NCI-H128 (cell line): ENCODE measurements at regions not wholly inside any gene's neighbourhood (a gene's known extent, or its start where the extent isn't known, plus 50 kb on each side); places are given as distances from the start of the nearest gene placed in this dataset.

Experiments used
- DNase-seq: peaks from one replicate; lab custom pipeline; 2025; ENCODE audit not compliant: unreplicated experiment; lab: John Stamatoyannopoulos, UW

DNA sequence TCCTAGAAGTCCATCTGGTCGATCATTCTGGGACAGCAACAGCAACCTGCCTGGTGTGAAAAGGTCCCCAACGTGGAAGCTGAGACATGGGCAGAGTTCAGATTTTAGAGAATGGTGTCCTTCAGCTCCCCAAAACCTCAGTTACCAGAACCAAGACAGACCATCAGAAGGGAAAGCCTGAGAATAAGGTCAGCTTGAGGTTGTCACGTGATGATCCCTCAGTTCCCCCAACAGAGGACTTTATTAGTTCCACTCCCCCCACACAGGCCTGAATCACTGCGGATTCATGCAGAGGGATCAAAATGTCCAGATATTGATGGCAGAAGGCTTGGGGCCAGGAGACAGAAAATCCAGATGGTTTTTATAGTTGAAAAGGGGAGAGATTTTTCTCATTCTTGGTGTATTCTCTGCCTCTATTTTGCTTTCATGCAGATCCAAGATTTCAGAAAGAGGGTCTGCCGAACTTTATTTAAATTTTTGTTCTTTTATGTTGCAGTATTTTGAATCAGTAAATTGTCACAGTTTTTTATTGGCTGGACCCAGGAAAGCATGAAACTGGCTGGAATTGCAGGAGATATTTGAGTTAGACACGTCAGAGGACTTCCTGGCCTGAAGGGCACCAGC is 139.0 kb upstream of the NTM start:
- DNase-seq = no peak

GRCh38 chr11:131232261-131232660 is 138.2 kb upstream of the NTM start:
- DNase-seq = no peak

DNA sequence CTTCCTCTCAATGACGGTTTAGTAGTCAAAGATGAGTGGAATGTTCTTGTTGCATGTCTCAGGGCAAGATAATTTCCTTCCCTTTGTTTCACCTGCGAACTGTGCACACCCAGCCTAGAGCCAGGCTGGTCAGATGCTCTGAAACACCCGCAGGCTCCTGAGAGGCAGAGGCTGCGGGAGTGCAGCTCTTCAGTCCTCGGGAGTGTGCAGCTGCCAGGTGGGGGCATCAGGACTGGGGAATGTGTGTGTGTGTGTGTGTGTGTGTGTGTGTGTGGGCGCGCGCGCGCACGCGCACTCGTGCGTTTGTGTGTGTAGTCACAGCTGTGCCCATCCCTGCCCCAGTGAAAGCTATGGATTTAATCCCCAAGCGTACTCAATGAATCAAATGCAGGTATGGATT is 136.2 kb upstream of the NTM start:
- DNase-seq = no peak

- no peak for DNase-seq
These were observed 134.8 kb upstream of the NTM start for GRCh38 chr11:131235328-131236298.

DNA sequence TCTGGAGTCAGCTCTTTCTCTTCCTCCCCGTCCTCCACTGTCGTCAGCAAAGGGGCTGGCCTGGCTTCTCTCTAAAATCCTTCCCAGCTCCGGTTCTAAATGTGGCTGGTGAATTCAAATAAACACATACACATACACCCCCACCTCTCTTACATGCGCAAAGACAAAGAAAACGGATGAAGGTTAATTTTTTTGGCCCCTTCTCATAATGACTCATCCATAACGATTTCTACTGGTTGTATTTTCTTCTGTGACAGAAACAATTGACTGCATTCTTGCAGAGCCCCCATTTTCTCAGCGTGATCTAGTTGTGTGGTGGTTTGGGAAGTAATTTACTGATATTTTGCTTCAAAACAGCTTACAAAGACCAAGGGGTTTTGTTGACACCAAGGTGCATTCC is 130.0 kb upstream of the NTM start:
- no peak for DNase-seq

DNA sequence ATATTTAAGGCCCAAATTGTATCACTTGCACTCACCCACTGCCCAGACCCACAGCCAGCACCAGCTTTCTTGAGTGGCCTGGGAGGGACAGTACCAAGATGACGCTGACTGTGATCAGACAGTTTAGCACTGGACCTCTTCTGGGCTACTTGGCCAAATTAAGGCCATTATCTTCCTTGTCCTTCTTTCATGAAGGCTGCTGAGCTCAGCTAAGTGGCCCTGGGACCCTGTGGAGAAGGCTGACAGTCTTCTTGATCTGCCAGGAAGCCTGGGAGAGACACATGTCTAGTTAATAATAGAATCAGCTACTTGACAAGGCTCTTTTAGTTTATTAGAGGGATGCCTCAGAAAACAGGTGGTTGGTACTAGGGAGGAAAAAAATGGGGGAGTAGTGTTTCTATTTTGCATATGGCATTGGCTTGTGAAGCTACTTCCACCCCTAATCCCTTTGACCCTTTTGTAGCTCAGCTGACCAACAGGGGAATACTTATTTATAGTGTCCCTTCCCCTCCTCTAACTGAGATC is 127.9 kb upstream of the NTM start:
- DNase-seq = no peak

- DNase-seq = no peak
These were observed 124.3 kb upstream of the NTM start for GRCh38 chr11:131246156-131246555.

DNA sequence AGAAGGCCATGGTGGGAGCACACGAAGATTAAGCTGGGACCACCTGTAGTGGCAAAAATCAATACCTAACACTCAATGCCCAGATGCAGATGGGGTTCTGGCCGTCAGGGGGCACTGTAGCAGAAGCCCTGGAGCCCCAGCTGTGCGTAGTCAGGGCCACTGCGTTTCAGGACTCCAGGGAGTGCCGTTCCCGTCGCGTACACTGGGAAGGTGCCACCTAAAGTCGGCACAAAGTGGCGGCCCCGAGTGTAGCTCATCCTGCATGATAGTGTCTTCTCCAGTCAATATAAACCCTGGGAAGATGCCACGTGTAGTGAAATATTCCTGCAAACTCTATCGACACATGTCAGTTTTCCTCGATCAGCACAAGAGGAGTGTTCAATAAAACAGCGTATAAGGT is 123.8 kb upstream of the NTM start:
- no peak for DNase-seq

DNA sequence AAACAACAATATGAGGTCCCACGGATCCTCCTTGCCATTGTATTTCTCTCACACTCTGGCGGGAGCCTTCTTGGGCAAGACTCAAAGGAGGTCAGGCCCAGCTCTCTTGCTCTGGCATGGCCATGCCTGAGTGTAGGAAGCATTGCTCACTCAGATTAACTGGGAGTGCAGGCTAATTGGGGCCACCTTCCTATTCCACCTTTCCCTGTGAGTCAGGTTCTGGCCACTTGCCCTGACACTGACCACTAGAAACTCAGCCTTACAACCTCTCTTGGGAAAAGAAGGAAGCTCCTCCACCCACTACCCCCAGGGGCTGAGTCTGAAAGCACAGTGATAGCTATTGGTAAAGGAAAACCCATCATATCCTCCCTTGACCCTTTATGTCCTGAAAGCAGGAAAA is 121.8 kb upstream of the NTM start:
- no peak for DNase-seq

DNA sequence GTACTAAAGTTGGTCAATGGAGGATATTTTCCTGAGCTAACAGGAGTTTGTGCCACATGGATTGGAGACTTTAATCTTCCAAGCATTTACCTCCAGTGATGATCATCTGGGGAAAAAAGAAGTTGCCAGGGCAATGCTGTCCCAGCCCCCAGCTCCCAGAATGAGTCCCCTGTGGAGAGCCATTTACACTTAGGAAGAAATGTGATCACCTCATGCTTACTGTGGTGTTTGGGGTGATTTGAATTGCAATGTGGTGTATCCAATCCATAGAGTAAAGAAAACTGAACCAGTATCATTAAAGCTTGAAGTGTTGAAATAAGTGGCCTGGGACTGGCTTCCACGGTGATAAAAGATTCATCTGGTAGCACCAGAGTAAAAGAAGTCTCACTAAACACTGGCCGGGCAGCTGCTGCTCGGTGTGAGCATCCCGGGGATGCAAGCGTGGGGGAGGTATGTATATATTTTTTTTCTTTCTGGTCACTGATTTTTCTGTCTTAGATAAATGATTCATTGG is 117.2 kb upstream of the NTM start:
- no peak for DNase-seq

DNA sequence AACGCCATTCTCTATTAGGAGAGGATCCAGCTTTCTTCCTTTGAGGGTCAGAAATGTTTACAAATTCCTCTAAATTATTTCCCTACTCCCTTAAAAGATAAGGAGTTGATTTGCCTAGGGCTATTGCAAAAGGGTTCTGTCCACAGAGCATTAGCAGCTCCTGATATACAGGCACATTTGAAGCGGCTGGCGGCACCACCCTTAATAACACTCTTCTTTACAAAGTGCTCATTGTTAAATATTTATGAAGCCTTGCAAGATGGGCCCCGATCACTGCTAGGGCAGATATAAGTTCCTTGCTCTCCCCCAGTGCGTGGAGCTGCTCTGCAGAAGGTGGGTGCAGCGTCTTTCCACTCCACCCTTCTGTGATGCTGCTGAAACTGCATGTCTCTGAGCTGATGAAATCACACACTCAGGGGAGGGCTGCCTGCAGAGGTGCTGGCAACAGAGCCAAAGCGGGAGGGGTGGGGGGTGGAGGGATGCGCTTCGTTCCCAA is 116.7 kb upstream of the NTM start:
- no peak for DNase-seq

DNA sequence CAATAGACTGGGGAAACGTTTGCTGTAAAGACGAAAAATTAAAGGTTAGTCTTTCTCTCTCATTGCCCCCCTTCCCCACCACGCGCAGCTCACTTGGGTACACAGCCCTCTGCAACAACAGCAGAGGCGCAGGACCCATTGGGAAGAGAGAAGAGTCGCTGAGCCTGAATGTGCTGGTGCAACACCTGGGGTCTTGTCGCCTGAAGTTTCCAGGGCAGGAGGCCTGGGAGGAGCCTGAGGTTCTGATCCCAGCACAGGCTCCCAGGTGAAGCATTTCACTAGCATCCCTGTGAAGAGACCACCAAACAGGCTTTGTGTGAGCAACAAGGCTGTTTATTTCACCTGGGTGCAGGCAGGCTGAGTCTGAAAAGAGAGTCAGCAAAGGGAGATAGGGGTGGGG is 116.2 kb upstream of the NTM start:
- no peak for DNase-seq

DNA sequence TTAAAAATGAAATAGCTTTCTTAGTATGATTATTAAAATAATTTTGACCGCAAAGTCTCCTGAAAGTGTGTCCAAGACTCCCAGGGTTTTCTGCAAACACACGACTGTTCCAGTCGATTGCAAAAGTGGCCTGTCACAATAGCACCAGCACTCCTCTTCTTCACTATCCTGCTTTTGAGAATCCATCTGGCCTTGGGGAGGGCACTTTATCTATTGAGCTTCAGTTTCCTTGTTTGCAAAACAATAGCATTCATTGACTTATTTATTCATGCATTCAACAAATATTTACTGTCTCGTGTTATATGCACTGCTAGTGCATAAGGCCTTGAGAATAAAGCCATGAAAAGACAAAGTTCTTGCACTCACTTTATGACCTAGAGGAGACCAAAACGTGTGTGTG is 96.2 kb upstream of the NTM start:
- DNase-seq = no peak

DNA sequence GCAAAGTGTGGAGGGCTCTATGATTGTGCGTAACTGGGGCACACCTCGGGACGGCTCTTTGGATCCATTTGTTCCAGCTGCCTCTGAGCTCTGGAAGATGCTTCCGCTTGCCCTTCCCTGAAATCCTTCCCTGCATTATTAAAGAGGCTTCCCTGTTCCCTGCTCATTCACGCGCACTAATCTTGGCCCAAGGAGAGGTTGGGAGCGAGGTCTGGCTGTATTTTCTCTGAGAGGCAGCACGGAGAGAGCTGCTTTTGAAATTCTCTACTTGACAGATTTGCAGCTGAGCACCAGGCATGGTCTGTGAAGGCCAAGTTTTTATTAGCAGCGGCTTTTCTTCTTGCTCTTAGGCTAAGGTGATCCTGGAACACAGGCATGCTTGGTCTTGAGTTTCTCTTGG is 94.8 kb upstream of the NTM start:
- DNase-seq = no peak

DNA sequence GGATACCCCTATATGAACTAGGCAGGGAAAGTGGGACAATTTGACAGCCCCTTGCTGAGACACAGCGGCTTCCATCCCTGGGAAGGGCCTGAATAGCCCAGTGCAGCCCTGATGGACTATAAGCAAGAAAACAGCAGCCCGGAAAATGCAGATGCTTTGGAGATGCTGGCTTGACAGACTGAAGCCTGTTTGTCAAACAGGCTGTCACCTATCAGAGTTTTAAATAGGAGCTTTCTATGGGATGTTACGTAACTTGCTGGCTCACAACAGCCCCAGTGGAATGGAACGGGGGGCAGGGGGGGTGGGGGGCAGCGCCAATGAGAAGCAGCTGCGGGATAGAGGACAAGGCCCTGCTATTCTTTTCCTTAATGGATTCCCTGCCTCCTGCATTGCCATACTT is 91.9 kb upstream of the NTM start:
- no peak for DNase-seq

DNA sequence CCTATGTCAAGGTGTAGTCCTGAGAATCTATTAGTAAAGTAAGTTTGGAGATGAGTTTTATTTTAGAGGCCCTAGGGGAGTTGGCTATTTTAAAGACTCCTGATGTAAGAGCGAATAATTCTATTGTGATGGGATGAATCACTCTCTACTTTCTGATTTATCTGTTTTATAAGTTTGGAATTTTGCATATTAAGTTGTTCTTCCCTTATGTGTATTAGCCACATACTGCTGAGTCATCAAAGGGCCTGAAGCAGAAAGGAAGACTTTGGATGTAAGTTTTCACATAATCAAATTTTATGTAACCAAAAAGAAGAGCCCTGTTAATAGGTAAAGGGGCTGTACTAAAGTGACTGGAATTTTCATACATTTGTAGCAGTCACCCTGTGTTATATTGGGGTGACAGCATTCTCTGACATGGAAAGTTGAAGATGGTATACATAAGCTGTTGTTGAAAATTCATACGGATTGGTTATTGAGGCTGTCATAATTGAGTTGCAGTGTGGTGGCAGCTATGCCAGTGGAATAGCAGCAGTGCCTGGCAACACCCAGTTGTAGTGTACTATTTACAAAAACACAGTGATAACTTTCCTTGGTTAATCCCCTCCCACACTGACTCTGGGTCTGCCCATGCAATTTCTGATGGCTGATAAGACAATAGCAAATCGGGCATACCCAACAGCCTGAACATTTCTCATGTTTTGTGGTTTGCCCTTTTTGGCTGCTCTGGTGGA is 90.6 kb upstream of the NTM start:
- DNase-seq = no peak

DNA sequence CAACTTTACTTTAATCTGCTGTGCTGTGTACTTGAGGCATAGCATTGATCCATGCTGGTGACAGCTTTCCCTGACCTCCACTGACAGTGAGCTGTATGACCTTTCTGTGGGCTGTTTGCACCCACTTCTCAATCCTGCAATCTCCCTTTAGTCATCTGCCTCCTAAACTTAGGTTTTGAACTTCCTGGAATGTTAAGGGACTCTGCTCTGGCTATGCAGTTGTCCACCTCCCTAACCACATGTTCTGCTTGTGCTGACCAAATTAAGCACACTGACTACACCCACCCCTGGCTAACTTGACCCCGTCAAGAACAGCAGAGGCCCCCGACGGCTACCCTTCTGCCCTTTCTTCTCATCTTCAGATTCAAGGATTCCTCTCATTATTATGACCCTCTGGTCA is 89.1 kb upstream of the NTM start:
- no peak for DNase-seq

DNA sequence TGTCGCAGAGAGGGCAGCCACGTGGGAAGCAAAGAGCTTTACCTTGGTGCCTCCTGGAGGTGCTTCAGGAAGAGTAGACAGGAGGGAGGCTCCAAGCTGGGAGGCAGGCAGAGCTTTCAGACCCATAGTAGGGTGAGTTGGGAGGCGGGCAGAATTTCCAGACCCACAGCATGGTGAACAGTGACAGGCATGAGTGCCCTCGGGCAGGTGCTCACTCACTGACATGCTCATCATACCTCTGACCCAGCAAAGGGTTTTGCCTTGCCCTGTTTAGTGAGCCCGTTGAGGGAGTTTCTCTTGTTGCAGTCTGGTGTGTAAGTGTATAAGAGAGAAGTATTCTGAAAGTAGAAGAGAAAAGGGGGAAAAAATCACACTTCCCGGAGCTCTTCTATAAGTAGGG is 86.4 kb upstream of the NTM start:
- DNase-seq = no peak

DNA sequence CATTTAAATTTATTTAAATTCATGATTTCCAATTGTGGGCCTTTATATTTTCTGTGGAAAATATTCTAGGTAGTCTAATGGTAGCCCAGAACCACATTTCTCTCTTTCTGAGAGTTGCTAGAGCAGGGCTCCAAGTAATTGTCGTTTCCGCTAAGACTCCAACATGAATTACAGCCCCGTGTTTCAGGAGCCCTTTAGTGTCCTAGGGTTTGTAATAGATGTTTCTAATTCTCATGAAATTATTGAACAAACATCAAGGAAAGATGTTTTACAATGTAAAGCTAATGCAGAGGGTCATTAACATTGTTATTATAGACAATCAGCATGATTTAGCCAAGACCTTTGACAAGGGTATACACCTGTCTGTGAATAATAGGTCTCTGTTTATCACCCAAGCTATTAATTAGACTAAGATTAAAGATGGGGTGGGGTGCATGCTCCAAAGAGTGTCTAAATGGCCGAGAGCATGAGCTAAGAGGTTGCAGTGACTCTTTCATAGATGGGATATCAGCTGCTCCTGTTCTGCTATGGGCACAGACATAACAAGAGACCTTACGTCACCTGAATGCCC is 81.8 kb upstream of the NTM start:
- DNase-seq = no peak

GRCh38 chr11:131290185-131290584 is 80.2 kb upstream of the NTM start:
- DNase-seq = no peak

- no peak for DNase-seq
These were observed 74.4 kb upstream of the NTM start for GRCh38 chr11:131295986-131296385.
